GM23248 (cell line): ENCODE measurements at regions not wholly inside any gene's neighbourhood (a gene's known extent, or its start where the extent isn't known, plus 50 kb on each side); places are given as distances from the start of the nearest gene placed in this dataset.

Experiments used
- DNase-seq: peaks from one replicate; pipeline ENCODE4 v3.0.0-alpha.2; 2015
- H2AFZ ChIP-seq: fragments of 200-600 bp; sonication (generic); 2 replicates; pipeline ENCODE4 v1.6.1; 2016; ENCODE audit warnings: antibody characterized with exemption
- H3F3A ChIP-seq: fragments of 200-600 bp; sonication (generic); 2 replicates; pipeline ENCODE4 v1.6.1; 2016; ENCODE audit warnings: mild to moderate bottlenecking, antibody characterized with exemption, mixed run types; ENCODE audit not compliant: insufficient read depth
- H3K27ac ChIP-seq: fragments of 200-600 bp; sonication (generic); 2 replicates; pipeline ENCODE4 v1.5.1; 2016; ENCODE audit warnings: mild to moderate bottlenecking
- H3K27me3 ChIP-seq: fragments of 200-600 bp; sonication (generic); replicated peaks from 2 replicates; pipeline ENCODE4 v1.6.1; 2016; ENCODE audit warnings: mild to moderate bottlenecking; ENCODE audit not compliant: insufficient read depth
- H3K36me3 ChIP-seq: fragments of 200-600 bp; sonication (generic); 2 replicates; pipeline ENCODE4 v1.6.1; 2016; ENCODE audit warnings: low read depth, mild to moderate bottlenecking
- H3K4me1 ChIP-seq: fragments of 200-600 bp; sonication (generic); 2 replicates; pipeline ENCODE4 v1.6.1; 2016; ENCODE audit warnings: mild to moderate bottlenecking; ENCODE audit not compliant: insufficient read depth
- H3K4me2 ChIP-seq: fragments of 200-600 bp; sonication (generic); one replicate; pipeline ENCODE4 v1.6.1; 2016; ENCODE audit warnings: mild to moderate bottlenecking; ENCODE audit not compliant: unreplicated experiment
- H3K4me3 ChIP-seq: fragments of 200-600 bp; sonication (generic); 2 replicates; pipeline ENCODE4 v1.5.1; 2016; ENCODE audit warnings: mild to moderate bottlenecking
- H3K79me2 ChIP-seq: fragments of 200-600 bp; sonication (generic); 2 replicates; pipeline ENCODE4 v1.6.1; 2016; ENCODE audit warnings: mild to moderate bottlenecking; ENCODE audit not compliant: insufficient read depth
- H3K9ac ChIP-seq: fragments of 200-600 bp; sonication (generic); 2 replicates; pipeline ENCODE4 v1.6.1; 2016; ENCODE audit warnings: mild to moderate bottlenecking
- H3K9me2 ChIP-seq: fragments of 200-600 bp; sonication (generic); 2 replicates; pipeline ENCODE4 v1.6.1; 2016; ENCODE audit warnings: mixed run types, mild to moderate bottlenecking, moderate library complexity; ENCODE audit not compliant: insufficient read depth
- H3K9me3 ChIP-seq: fragments of 200-600 bp; sonication (generic); one replicate; pipeline ENCODE4 v1.6.1; 2017; ENCODE audit warnings: low read depth
- H4K20me1 ChIP-seq: fragments of 200-600 bp; sonication (generic); 2 replicates; pipeline ENCODE4 v1.6.0; 2016; ENCODE audit not compliant: insufficient read depth
- EZH2 ChIP-seq: fragments of 200-600 bp; sonication (generic); IDR thresholded peaks from 2 replicates; pipeline ENCODE4 v1.6.1; 2018; ENCODE audit warnings: antibody characterized with exemption, mild to moderate bottlenecking; ENCODE audit not compliant: insufficient read depth, poor library complexity, severe bottlenecking
- EZH2phosphoT487 ChIP-seq: fragments of 200-600 bp; sonication (generic); IDR thresholded peaks from 2 replicates; pipeline ENCODE4 v1.6.1; 2018; ENCODE audit warnings: antibody characterized with exemption, moderate library complexity, mild to moderate bottlenecking, low read depth; ENCODE audit not compliant: insufficient read depth
- WGBS, 2 experiments: methylation state at CpG; one replicate each; pipeline ENCODE4 v1.1.6; 2015 to 2017; ENCODE audit warnings: low lambda C conversion rate in 2 of 2, low coverage in 1 of 2; ENCODE audit errors: missing lambda C conversion rate in 2 of 2; 5-methylcytosine and 5-hydroxymethylcytosine counted together
- in situ Hi-C: fragments of 300-500 bp; cut with MboI; formaldehyde crosslinking; loops from 2 replicates; pipeline ENCODE4 v1.15.0; 2020

- in situ Hi-C loops = no loop called here
- H3F3A ChIP-seq = peaks cover 32% of the 10 kb centered on the region
- H3K4me2 ChIP-seq = peak overlapping the region; percentile 52
- H3K36me3 ChIP-seq = no peaks in the 10 kb centered on the region
- H3K9me3 ChIP-seq = no peaks in the 10 kb centered on the region
- H3K79me2 ChIP-seq = no peaks in the 10 kb centered on the region
- H2AFZ ChIP-seq = no peak overlapping the region
- no peak overlapping the region for H3K4me3 ChIP-seq
- H3K9ac ChIP-seq = no peak overlapping the region
- no peaks in the 10 kb centered on the region for H3K27me3 ChIP-seq
- peaks cover 44% of the 10 kb centered on the region for H3K4me1 ChIP-seq
- no peaks in the 10 kb centered on the region for H4K20me1 ChIP-seq
- 37 to 43% methylated on average over 3 of the region's 3 CpGs for WGBS, 2 experiments
- no peak overlapping the region; the same call in 1 of the 2 replicates for H3K27ac ChIP-seq
- H3K9me2 ChIP-seq = no peaks in the 10 kb centered on the region
- TF ChIP-seq EZH2 (no peak), EZH2phosphoT487 (no peak)
- peak; percentile 41 for DNase-seq
These were observed 616.2 kb upstream of the GRIA3 start for GRCh38 chrX:122567911-122568310.

DNA sequence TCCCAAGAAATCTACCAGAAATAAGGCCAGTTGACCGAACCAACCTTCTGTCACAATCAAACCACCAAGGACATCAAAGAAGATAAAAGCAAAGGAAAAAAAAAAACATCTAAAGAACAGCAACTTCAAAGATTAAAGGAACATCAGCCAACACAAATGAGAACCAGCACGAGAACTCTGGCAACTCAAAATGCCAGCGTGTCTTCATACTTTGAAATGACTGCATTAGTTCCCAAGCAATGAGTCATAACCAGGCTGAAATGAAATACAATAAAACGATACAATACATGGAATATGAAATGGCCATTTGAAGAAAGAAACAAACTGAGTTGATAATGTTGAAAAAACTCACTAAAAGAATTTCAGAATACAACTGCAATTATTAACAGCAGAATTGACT, 611.6 kb upstream of the GRIA3 start:
- peak; percentile 74 for DNase-seq
- in situ Hi-C loops = no loop called here
- TF ChIP-seq EZH2phosphoT487 (no peak), EZH2 (no peak)
- Histone ChIP-seq H3K4me3 (no peak overlapping the region), H4K20me1 (no peaks in the 10 kb centered on the region), H3K27me3 (no peaks in the 10 kb centered on the region), H3K9me2 (no peaks in the 10 kb centered on the region), H2AFZ (no peak overlapping the region), H3K4me2 (no peak overlapping the region), H3K4me1 (peaks cover 25% of the 10 kb centered on the region), H3K9ac (no peak overlapping the region), H3K36me3 (no peaks in the 10 kb centered on the region), H3F3A (peaks cover 26% of the 10 kb centered on the region; the same call in 1 of the 2 replicates), H3K27ac (peak overlapping the region; percentile 58), H3K79me2 (no peaks in the 10 kb centered on the region), H3K9me3 (no peaks in the 10 kb centered on the region)
- 2 to 8% methylated on average over 4 of the region's 4 CpGs for WGBS, 2 experiments

- H3K79me2 ChIP-seq = no peaks in the 10 kb centered on the region
- no peak overlapping the region for H3K9ac ChIP-seq
- H3K36me3 ChIP-seq = no peaks in the 10 kb centered on the region
- H3K27me3 ChIP-seq = no peaks in the 10 kb centered on the region
- 77 to 84% methylated on average over 2 of the region's 2 CpGs for WGBS, 2 experiments
- H3K9me3 ChIP-seq = no peaks in the 10 kb centered on the region
- no peak overlapping the region for H3K4me3 ChIP-seq
- no peak for DNase-seq
- no peak overlapping the region for H2AFZ ChIP-seq
- H4K20me1 ChIP-seq = no peaks in the 10 kb centered on the region
- H3K9me2 ChIP-seq = no peaks in the 10 kb centered on the region
- in situ Hi-C loops = no loop called here
- H3K4me2 ChIP-seq = no peak overlapping the region
- 0 out of 2 replicates have a peak overlapping the region, but pooled peaks have one; percentile 8 for H3K27ac ChIP-seq
- no peak for TF ChIP-seq EZH2phosphoT487
- TF ChIP-seq EZH2 = no peak
- H3F3A ChIP-seq = peaks cover 16% of the 10 kb centered on the region
- H3K4me1 ChIP-seq = peaks cover 15% of the 10 kb centered on the region
These were observed 605.0 kb upstream of the GRIA3 start for GRCh38 chrX:122579036-122579435.

- no peaks in the 10 kb centered on the region for H3K36me3 ChIP-seq
- peak; percentile 58 for DNase-seq
- H3K27ac ChIP-seq = 0 out of 2 replicates have a peak overlapping the region, but pooled peaks have one; percentile 8
- no peaks in the 10 kb centered on the region for H3K9me2 ChIP-seq
- in situ Hi-C loops = no loop called here
- H3K9me3 ChIP-seq = no peaks in the 10 kb centered on the region
- no peak overlapping the region for H3K4me3 ChIP-seq
- WGBS, 2 experiments = 0 to 3% methylated on average over 2 of the region's 2 CpGs
- no peak for TF ChIP-seq EZH2
- no peak for TF ChIP-seq EZH2phosphoT487
- no peak overlapping the region for H3K4me2 ChIP-seq
- H3K9ac ChIP-seq = no peak overlapping the region
- peaks cover 16% of the 10 kb centered on the region for H3F3A ChIP-seq
- no peaks in the 10 kb centered on the region for H3K79me2 ChIP-seq
- no peaks in the 10 kb centered on the region for H4K20me1 ChIP-seq
- no peak overlapping the region for H2AFZ ChIP-seq
- peaks cover 15% of the 10 kb centered on the region for H3K4me1 ChIP-seq
- no peaks in the 10 kb centered on the region for H3K27me3 ChIP-seq
These were observed 604.6 kb upstream of the GRIA3 start for GRCh38 chrX:122579526-122579925.

DNA sequence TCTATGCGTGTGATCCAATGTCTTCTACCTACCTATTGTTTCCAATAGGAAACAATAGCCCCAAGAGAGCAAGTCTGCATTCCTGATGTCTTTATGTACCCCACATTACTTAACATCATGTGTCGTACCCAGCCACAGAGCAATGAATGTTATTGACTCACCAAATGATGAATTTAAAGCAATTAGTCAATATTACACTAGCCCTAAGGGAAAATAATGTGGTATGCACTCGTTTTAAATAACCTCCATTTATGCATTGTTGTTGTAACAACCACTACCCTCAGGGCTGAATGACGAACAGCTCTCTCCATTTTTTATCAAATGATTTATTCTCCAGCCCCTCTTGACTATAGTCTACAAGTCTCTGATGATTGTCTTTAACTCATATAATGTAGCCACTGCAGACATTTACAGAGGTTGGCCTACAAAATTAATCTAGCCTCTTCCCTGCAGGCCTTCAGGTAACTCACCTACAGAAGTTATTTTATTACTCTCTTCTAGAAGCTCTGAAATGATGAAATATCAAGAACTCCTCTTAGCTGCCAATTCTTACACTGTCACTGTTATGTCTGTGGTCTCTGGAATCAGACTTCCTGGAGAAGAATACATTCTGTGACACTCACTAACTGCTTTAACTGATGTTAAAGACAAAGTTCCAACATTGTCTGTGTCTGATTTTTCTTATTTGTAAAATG, 601.7 kb upstream of the GRIA3 start:
- in situ Hi-C loops = no loop called here
- peaks cover 15% of the 10 kb centered on the region for H3K4me1 ChIP-seq
- H3F3A ChIP-seq = peaks cover 16% of the 10 kb centered on the region
- peak; percentile 49 for DNase-seq
- H3K9me3 ChIP-seq = no peaks in the 10 kb centered on the region
- no peaks in the 10 kb centered on the region for H3K27me3 ChIP-seq
- no peak overlapping the region for H3K4me3 ChIP-seq
- WGBS, 2 experiments = 29 to 31% methylated on average over 4 of the region's 4 CpGs
- TF ChIP-seq EZH2phosphoT487 (no peak), EZH2 (no peak)
- no peak overlapping the region for H3K4me2 ChIP-seq
- no peaks in the 10 kb centered on the region for H4K20me1 ChIP-seq
- H2AFZ ChIP-seq = no peak overlapping the region
- H3K79me2 ChIP-seq = no peaks in the 10 kb centered on the region
- no peaks in the 10 kb centered on the region for H3K36me3 ChIP-seq
- H3K9me2 ChIP-seq = no peaks in the 10 kb centered on the region
- H3K27ac ChIP-seq = peak overlapping the region; percentile 21
- H3K9ac ChIP-seq = no peak overlapping the region
